ENCODE measurements at regions not wholly inside any gene's neighbourhood (a gene's known extent, or its start where the extent isn't known, plus 50 kb on each side); places are given as distances from the start of the nearest gene placed in this dataset.

DNA sequence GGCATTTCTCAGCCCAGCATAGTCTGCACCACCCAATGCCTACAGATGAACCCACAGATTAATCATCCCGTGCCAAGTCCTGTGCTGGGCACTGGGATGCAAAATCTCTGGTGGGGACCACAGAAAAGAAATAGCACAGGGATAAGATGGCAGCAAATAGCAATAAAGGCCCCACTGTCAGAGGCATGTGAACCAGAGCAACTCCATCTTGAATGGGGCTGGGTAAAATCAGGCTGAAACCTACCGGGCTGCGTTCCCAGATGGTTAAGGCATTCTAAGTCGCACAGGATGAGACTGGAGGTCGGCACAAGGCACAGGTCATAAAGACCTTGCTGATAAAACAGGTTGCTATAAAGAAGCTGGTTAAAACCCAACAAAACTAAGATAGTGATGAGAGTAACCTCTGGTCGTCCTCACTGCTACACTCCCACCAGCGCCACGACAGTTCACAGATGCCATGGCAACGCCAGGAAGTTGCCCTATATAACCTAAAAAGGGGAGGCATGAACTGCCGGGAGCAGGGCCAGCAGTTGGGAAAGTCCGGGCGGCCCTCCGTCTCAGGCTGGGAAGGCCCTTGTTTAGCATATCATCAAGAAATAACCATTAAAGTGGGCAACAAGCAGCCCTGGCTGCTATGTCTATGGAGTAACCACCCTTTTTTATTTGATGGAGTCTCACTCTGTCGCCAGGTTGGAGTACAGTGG lies 65.2 kb downstream of the C9orf50 start:
- CTCF ChIA-PET: interaction anchor here (0.7 kb wide), 1 partner anchor 37 kb away, joined by 3 read pairs; no protein-coding TSS in a partner anchor
- Histone ChIP-seq H3K4me1 (ENCODE audit: control insufficient read depth, insufficient read depth, low read length) (peaks cover 5% of the 10 kb centered on the region; the same call in 1 of the 2 replicates), H3K9me3 (ENCODE audit: control insufficient read depth, insufficient read depth, low read depth, low read length) (no peaks in the 10 kb centered on the region), H3K36me3 (ENCODE audit: control insufficient read depth in 2 of 2, insufficient read depth in 1 of 2, low read length in 2 of 2) (no peaks in the 10 kb centered on the region), H3K27ac (ENCODE audit: extremely low read depth, low read depth, low read length) (no peak overlapping the region), H3K4me3 (ENCODE audit: low read depth, low read length) (no peak overlapping the region)
- no peak for TF ChIP-seq ZNF544 (tag by site-specific recombination; IDR thresholded peaks at IDR 0.05)
- TF ChIP-seq, protein P1, sequence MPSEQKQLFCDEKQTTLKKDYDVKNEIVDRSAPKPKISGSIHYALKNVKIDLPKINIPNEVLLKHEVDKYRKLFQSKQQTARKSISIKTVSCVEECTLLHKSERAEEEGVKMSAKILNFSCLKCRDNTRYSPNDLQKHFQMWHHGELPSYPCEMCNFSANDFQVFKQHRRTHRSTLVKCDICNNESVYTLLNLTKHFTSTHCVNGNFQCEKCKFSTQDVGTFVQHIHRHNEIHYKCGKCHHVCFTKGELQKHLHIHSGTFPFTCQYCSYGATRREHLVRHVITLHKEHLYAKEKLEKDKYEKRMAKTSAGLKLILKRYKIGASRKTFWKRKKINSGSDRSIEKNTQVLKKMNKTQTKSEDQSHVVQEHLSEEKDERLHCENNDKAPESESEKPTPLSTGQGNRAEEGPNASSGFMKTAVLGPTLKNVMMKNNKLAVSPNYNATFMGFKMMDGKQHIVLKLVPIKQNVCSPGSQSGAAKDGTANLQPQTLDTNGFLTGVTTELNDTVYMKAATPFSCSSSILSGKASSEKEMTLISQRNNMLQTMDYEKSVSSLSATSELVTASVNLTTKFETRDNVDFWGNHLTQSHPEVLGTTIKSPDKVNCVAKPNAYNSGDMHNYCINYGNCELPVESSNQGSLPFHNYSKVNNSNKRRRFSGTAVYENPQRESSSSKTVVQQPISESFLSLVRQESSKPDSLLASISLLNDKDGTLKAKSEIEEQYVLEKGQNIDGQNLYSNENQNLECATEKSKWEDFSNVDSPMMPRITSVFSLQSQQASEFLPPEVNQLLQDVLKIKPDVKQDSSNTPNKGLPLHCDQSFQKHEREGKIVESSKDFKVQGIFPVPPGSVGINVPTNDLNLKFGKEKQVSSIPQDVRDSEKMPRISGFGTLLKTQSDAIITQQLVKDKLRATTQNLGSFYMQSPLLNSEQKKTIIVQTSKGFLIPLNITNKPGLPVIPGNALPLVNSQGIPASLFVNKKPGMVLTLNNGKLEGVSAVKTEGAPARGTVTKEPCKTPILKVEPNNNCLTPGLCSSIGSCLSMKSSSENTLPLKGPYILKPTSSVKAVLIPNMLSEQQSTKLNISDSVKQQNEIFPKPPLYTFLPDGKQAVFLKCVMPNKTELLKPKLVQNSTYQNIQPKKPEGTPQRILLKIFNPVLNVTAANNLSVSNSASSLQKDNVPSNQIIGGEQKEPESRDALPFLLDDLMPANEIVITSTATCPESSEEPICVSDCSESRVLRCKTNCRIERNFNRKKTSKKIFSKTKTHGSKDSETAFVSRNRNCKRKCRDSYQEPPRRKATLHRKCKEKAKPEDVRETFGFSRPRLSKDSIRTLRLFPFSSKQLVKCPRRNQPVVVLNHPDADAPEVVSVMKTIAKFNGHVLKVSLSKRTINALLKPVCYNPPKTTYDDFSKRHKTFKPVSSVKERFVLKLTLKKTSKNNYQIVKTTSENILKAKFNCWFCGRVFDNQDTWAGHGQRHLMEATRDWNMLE (tag by site-specific recombination; conservative IDR thresholded peaks at IDR 0.05; ENCODE audit: low read depth): no peak
- TF ChIP-seq ZNF501 (tag by site-specific recombination; IDR thresholded peaks at IDR 0.05): no peak
- no peak for TF ChIP-seq BCL11B (tag by site-specific recombination; IDR thresholded peaks at IDR 0.05; ENCODE audit: low read depth)
- TF ChIP-seq, protein P2, sequence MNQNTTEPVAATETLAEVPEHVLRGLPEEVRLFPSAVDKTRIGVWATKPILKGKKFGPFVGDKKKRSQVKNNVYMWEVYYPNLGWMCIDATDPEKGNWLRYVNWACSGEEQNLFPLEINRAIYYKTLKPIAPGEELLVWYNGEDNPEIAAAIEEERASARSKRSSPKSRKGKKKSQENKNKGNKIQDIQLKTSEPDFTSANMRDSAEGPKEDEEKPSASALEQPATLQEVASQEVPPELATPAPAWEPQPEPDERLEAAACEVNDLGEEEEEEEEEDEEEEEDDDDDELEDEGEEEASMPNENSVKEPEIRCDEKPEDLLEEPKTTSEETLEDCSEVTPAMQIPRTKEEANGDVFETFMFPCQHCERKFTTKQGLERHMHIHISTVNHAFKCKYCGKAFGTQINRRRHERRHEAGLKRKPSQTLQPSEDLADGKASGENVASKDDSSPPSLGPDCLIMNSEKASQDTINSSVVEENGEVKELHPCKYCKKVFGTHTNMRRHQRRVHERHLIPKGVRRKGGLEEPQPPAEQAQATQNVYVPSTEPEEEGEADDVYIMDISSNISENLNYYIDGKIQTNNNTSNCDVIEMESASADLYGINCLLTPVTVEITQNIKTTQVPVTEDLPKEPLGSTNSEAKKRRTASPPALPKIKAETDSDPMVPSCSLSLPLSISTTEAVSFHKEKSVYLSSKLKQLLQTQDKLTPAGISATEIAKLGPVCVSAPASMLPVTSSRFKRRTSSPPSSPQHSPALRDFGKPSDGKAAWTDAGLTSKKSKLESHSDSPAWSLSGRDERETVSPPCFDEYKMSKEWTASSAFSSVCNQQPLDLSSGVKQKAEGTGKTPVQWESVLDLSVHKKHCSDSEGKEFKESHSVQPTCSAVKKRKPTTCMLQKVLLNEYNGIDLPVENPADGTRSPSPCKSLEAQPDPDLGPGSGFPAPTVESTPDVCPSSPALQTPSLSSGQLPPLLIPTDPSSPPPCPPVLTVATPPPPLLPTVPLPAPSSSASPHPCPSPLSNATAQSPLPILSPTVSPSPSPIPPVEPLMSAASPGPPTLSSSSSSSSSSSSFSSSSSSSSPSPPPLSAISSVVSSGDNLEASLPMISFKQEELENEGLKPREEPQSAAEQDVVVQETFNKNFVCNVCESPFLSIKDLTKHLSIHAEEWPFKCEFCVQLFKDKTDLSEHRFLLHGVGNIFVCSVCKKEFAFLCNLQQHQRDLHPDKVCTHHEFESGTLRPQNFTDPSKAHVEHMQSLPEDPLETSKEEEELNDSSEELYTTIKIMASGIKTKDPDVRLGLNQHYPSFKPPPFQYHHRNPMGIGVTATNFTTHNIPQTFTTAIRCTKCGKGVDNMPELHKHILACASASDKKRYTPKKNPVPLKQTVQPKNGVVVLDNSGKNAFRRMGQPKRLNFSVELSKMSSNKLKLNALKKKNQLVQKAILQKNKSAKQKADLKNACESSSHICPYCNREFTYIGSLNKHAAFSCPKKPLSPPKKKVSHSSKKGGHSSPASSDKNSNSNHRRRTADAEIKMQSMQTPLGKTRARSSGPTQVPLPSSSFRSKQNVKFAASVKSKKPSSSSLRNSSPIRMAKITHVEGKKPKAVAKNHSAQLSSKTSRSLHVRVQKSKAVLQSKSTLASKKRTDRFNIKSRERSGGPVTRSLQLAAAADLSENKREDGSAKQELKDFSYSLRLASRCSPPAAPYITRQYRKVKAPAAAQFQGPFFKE (tag by site-specific recombination; IDR thresholded peaks at IDR 0.05; ENCODE audit: borderline replicate concordance): no peak
- no peak for TF ChIP-seq EGR2 (tag by site-specific recombination; IDR thresholded peaks at IDR 0.05; ENCODE audit: low read depth)
- TF ChIP-seq ZNF302 (tag by site-specific recombination; IDR thresholded peaks at IDR 0.05; ENCODE audit: low read depth): no peak
- no peak for TF ChIP-seq ZNF707 (tag by site-specific recombination; IDR thresholded peaks at IDR 0.05)
- no peak for TF ChIP-seq ZNF416 (tag by site-specific recombination; IDR thresholded peaks at IDR 0.05)
- POLR2A ChIA-PET: no interaction called here

DNA sequence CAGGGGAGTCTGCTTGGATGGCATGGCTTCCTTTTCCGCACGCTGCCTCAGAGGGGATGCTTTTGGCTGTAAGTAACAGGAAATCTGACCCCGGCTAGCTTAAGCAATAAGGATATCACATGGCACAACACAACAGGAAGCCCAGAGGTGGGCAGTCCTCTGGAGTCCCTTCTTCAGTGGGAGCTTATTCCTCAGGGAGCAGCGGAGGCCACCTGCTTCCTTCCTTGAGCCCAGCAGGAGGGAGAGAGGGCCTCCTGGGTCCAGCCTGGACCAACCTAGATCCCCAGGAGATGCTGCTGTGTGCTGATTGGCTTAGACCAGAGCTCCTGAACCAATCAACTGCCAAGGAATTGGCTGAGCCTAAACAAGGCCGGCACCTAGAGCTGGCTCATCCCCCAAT lies 66.3 kb downstream of the C9orf50 start:
- Histone ChIP-seq H3K27ac (ENCODE audit: extremely low read depth, low read depth, low read length) (no peak overlapping the region), H3K9me3 (ENCODE audit: control insufficient read depth, insufficient read depth, low read depth, low read length) (no peaks in the 10 kb centered on the region), H3K36me3 (ENCODE audit: control insufficient read depth in 2 of 2, insufficient read depth in 1 of 2, low read length in 2 of 2) (no peaks in the 10 kb centered on the region), H3K4me3 (ENCODE audit: low read depth, low read length) (no peak overlapping the region), H3K4me1 (ENCODE audit: control insufficient read depth, insufficient read depth, low read length) (peaks cover 5% of the 10 kb centered on the region; the same call in 1 of the 2 replicates)
- TF ChIP-seq GLIS1 (tag by site-specific recombination; IDR thresholded peaks at IDR 0.05): peak; percentile 72
- TF ChIP-seq, protein P3, sequence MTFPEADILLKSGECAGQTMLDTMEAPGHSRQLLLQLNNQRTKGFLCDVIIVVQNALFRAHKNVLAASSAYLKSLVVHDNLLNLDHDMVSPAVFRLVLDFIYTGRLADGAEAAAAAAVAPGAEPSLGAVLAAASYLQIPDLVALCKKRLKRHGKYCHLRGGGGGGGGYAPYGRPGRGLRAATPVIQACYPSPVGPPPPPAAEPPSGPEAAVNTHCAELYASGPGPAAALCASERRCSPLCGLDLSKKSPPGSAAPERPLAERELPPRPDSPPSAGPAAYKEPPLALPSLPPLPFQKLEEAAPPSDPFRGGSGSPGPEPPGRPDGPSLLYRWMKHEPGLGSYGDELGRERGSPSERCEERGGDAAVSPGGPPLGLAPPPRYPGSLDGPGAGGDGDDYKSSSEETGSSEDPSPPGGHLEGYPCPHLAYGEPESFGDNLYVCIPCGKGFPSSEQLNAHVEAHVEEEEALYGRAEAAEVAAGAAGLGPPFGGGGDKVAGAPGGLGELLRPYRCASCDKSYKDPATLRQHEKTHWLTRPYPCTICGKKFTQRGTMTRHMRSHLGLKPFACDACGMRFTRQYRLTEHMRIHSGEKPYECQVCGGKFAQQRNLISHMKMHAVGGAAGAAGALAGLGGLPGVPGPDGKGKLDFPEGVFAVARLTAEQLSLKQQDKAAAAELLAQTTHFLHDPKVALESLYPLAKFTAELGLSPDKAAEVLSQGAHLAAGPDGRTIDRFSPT (tag by site-specific recombination; IDR thresholded peaks at IDR 0.05): no peak
- TF ChIP-seq, protein P4, sequence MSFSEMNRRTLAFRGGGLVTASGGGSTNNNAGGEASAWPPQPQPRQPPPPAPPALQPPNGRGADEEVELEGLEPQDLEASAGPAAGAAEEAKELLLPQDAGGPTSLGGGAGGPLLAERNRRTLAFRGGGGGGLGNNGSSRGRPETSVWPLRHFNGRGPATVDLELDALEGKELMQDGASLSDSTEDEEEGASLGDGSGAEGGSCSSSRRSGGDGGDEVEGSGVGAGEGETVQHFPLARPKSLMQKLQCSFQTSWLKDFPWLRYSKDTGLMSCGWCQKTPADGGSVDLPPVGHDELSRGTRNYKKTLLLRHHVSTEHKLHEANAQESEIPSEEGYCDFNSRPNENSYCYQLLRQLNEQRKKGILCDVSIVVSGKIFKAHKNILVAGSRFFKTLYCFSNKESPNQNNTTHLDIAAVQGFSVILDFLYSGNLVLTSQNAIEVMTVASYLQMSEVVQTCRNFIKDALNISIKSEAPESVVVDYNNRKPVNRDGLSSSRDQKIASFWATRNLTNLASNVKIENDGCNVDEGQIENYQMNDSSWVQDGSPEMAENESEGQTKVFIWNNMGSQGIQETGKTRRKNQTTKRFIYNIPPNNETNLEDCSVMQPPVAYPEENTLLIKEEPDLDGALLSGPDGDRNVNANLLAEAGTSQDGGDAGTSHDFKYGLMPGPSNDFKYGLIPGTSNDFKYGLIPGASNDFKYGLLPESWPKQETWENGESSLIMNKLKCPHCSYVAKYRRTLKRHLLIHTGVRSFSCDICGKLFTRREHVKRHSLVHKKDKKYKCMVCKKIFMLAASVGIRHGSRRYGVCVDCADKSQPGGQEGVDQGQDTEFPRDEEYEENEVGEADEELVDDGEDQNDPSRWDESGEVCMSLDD (tag by site-specific recombination; IDR thresholded peaks at IDR 0.05): no peak
- no peak for TF ChIP-seq ZNF544 (tag by site-specific recombination; IDR thresholded peaks at IDR 0.05)
- TF ChIP-seq ZIC2 (tag by site-specific recombination; IDR thresholded peaks at IDR 0.05): peak; percentile 70
- ChIA-PET CTCF (interaction anchor here (0.6 to 1.1 kb wide), 5 partner anchors 29 to 172 kb away, joined by 3 to 5 read pairs (median 3); no protein-coding TSS in a partner anchor), POLR2A (interaction anchor here (1.6 to 1.7 kb wide), 2 partner anchors 58 to 376 kb away, joined by 3 to 4 read pairs; partner anchors contain the start of gene IER5L)
